T-helper 1 cell treated with Interleukin-12 subunit alpha and Interleukin-12 subunit beta and Interleukin-4 antibody, amounts not matched to agents 30 ng/mL and 1 ng/mL, for 36 hours (primary cell): ENCODE measurements at regions not wholly inside any gene's neighbourhood (a gene's known extent, or its start where the extent isn't known, plus 50 kb on each side); places are given as distances from the start of the nearest gene placed in this dataset.

Source experiments
- intact Hi-C: fragments of 100-400 bp; cut with micrococcal nuclease; formaldehyde crosslinking; loops from one replicate; pipeline ENCODE4 v1.15.1; 2024

GRCh38 chr1:222243902-222244301 is 304.0 kb downstream of the HHIPL2 start:
- intact Hi-C loops: no loop called here

DNA sequence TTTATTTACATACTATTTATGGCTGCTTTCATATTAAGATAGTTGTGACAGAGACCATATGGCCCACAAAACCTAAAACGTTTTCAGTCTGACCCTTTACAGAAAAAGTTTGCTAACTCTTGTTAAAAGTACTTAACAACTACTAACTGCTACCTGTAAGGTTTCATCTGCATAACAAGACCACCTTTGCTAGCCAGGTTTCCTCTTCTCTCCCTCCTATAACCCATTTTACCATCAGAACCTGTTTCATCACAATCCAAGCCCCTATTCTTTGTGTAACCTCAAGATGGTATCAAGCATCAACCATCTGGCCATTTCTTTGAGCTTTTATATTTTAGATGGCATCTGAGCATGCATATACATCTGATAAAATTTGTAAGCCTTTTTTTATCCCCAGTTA is 305.4 kb downstream of the HHIPL2 start:
- intact Hi-C loops: no loop called here

DNA sequence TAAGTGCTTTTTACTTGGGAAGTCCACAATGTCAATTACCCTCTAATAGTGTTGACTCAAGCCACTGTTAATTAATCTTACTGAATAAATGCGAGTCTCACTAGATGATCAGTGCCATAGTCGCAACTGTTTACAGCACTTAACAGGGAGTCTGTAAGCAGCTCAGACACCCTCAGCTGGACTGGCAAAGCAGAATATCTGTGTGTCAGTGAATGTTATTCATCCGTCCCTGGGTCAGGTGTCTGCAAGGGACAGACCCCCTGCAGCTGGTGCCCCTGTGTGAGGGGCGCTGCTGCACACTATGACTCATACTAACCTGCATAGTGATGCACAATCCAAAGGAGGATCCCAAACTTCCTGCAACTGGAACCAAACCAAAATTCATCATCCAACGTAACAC is 306.5 kb downstream of the HHIPL2 start:
- intact Hi-C loops: no loop called here

DNA sequence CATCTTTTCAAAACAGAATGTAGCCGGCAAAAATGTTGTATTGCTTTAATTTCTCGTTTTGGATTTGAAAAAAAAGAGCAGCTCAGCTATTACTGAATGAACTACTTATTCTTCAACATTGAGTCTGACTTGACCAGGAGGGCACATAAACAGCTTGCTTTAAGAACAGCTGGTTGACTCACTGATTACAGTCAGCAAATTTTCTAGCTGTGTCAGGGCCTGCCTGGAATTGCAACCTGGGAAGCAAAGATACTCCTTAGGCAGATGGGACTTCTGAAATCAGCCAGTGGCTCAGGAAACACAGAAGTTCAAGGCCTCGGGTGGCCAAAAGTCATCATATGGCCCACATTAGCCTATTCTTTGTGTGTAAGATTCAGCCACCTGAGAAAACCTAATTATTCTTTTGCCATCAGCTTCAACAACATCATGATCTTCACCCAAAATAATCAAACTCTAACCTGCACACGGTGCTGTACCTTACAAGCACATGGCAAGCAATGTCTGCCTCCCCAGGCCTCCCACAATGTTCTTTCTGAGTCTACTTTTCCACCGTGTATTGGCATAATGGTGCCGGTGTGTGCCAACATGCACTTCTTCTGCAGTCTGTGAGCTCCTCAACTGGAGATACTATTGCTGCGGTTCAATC is 307.2 kb downstream of the HHIPL2 start:
- intact Hi-C loops: no loop called here

- intact Hi-C loops: no loop called here
Measured at GRCh38 chr1:222239130-222239529, 308.8 kb downstream of the HHIPL2 start.

- intact Hi-C loops: no loop called here
Measured at GRCh38 chr1:222234351-222234750, 313.6 kb downstream of the HHIPL2 start.

DNA sequence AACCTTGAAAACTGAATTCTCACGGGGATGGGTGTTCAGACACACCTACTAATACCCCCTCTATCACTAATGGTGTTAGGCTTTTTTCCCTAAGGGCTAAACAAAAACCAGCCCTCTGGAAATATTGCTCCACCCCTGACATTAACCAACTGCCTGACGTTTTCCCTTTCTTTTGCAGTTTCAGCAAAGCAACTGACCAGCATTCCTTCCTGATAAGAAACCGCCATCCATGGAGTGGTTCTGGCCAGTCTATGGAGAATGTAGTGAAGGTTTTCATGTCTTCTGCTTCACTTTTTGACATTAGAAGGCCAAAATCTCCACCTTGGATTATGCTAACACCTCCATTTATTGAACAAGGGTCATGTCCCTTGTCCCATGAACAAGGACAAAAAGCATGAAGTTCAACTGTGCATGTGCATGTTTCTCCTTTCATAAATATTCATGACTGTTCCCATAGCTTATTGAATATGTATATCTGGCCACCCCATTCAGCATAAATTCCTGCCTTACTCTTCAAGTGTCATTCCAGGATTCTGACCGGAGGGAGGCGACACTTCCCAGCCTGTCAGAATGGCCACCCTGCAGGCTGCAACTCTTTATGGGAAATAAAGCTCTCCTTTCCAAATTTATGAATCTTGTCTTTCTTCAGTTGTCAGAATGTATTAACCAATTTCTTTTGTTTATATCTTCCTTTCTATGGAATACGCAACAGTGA is 314.3 kb downstream of the HHIPL2 start:
- intact Hi-C loops: no loop called here

DNA sequence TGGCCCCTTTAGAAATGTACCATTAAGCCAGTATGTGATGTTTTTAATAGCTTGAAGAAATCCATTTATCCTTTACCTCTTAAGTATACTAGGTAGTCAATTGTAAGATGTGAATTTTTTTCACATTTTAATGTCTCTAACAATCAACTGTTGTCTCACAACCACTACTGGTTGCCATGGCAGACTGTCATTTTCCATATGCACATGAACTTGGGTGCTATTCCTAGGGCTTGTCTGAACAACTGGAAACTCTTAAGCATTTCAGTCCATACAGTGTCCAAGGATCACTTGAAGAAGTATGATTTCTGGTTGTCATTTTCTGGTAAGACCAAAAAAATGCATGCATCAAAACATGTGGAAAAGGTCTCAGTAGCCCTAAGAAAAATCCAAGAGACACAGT is 315.1 kb downstream of the HHIPL2 start:
- intact Hi-C loops: no loop called here

DNA sequence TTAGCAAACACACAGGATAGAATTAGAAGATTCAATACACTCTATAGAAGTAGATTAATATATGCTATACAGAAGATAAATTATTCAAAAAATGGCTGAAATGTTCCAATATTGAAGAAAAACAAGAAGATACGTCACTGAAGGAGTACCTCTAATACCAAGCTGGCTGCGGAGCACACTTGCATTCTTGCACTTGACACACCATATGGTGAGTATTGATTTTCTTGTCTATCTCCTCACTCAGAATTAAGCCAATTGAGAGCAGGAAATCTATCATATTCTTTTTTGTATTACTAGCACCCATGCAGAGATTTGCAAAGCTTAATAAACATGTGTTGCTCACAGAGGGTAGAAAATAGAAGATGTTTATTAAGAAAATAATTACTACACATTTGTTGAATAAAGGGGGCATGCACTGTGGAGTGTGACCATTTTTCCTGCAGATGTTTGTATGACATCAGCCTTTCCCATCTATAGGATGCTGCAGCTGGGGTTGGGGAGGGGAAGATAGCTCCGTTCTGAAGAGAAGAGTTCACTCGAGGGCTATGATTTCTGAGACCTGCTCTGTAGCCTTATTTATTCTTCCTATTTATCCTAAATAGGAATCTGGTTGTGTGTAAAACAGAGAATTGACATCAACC is 318.1 kb downstream of the HHIPL2 start:
- intact Hi-C loops: no loop called here

- intact Hi-C loops: no loop called here
Measured at GRCh38 chr1:222225316-222225691, 322.6 kb downstream of the HHIPL2 start.

DNA sequence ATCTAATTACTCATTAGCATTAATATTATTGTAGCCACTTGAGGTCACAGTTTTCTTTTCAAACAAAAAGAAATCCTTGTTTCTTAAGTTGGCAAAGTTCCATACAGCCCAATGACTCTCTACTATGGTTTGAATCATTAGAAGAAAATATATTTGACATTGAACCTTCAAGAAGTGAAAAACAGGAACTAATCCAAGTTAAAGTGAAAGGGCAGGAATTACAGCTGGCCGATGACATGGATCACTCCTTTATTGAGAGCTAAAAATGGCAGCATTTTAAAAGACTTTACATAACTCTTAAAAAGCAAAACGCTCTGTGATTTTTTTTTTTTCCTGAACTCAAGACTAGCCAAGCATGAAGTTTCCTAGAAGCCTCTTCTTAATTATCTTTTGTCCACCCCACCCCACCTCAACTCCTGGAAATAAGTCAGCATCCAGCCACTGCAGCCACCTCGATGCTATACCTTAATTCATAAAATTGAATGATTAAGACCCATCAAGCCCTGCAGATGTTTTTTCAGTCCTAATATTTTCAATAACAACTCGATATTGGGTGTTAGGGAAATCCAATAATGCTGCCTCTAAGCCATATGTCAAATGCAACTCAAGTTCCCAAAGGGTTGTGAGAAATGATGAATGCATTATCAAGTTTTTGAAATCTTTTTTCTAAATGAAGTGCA is 323.1 kb downstream of the HHIPL2 start:
- intact Hi-C loops: no loop called here

DNA sequence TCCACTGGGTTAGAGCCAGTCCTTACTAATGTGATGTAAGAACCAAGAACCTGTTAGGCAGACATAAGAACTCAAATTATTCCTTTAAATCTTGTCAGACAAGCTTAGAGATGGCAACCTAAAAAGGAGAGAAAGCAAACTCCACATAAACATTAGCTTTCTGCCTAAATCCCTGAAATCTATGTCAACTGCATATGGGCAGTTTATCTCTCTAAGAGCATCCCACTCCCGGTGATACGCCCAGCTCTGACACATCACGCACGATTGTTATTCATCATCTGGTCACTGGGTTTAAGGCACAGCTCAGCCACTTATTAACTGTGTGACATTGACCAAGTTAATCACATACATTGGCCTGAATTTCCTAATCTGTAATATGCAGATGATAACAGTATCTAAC is 323.7 kb downstream of the HHIPL2 start:
- intact Hi-C loops: no loop called here

GRCh38 chr1:222223010-222223409 is 324.9 kb downstream of the HHIPL2 start:
- intact Hi-C loops: no loop called here

GRCh38 chr1:222216255-222216754 is 331.6 kb downstream of the HHIPL2 start:
- intact Hi-C loops: no loop called here

- intact Hi-C loops: no loop called here
Measured at GRCh38 chr1:222210776-222211175, 337.1 kb downstream of the HHIPL2 start.

GRCh38 chr1:222204475-222204874 is 343.4 kb downstream of the HHIPL2 start:
- intact Hi-C loops: no loop called here

DNA sequence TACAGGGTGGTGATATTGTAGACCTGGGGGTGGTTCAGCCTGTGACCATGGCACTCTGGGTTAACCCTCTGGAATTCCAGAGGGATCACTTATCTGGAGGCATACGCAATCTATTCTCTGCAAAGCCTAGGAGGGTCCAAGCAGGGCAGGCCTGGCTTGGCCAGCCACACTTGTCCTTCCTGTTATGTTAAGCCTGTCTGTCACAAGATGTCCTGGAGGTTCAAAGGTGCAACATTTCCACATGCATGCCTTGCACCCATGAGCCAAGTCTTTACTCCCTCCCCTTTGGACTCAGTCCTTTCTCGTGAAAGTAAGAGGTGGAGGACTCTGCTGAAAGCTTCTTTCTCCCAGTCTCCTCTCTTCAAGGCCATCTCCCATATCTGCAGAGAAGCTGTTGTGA is 345.1 kb downstream of the HHIPL2 start:
- intact Hi-C loops: no loop called here

- intact Hi-C loops: no loop called here
Measured at GRCh38 chr1:222196736-222197135, 351.2 kb downstream of the HHIPL2 start.

DNA sequence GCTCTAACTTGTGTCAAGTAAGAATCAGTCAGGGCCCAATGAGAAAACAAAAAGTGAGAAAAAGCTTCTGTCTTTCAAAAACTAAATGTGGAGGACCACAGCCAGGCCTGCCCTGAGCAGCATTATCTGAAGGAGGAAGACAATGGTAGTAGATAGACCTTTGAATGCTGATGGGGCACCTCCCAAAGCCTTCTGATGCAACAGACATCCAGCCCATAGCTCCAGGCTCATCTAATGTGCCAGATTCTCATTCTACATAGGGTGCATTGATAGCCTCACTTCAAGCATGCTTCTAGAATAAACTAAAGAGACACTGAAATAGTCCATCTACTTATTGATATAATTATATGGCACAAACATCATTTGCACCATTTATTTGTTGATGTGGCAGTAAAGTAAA is 351.6 kb downstream of the HHIPL2 start:
- intact Hi-C loops: no loop called here

DNA sequence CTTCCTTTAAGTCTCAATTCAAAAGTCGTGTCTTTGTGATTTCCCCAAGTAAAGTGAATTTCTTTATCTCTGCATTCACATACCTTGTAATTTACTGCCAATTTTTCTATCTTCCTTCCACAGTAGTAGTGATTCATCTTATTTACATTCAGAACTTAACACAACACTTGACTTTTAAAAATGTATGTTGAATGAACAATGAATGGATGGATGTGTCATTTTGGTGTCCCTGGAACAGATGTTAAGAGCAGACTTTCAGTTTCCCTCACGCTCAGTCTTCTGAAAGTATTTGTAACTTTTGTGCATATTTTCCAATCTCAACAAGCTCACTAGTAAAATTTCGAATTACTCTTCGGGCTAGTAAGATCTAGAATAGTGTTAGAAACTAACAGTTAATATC is 352.0 kb downstream of the HHIPL2 start:
- intact Hi-C loops: no loop called here

GRCh38 chr1:222189218-222189617 is 358.7 kb downstream of the HHIPL2 start:
- intact Hi-C loops: no loop called here
